D721Med (cell line): ENCODE measurements at regions not wholly inside any gene's neighbourhood (a gene's known extent, or its start where the extent isn't known, plus 50 kb on each side); places are given as distances from the start of the nearest gene placed in this dataset.

Experiments
- DNase-seq: peaks from one replicate; pipeline ENCODE4 v3.0.0; 2011; ENCODE audit warnings: low spot score; ENCODE audit not compliant: insufficient read length
- FAIRE-seq: peaks from 2 replicates; lab custom pipeline; 2011; peaks lifted over from hg19 to GRCh38; lab: Jason Lieb, UNC
- TF ChIP-seq, protein P1 (sequence below): IDR thresholded peaks from 2 replicates; pipeline ENCODE4 v1.5.1; 2012; ENCODE audit warnings: mild to moderate bottlenecking, control low read depth; ENCODE audit not compliant: insufficient read depth; ENCODE audit errors: missing control alignments

DNA sequence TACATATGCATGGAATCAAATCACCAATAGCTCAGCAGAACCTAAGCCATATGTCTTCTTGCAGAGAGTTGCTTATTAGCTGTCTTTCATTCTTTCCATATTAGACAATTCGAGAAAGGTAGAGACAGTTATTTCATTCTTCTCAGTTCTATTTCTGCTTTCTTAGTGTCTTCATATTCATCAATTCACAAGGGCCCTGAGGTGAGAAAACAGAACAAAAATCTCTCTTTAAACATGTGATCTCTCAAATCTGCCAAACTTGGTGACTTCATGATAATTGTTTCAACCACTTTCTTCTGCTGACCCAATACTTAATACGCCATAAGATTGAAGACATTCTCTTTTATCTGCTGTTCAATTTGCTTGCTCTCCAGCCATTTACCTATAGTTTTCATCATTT, 229.7 kb upstream of the MARCKS start:
- DNase-seq (no peak), FAIRE-seq (no peak)
- TF ChIP-seq, protein P1, sequence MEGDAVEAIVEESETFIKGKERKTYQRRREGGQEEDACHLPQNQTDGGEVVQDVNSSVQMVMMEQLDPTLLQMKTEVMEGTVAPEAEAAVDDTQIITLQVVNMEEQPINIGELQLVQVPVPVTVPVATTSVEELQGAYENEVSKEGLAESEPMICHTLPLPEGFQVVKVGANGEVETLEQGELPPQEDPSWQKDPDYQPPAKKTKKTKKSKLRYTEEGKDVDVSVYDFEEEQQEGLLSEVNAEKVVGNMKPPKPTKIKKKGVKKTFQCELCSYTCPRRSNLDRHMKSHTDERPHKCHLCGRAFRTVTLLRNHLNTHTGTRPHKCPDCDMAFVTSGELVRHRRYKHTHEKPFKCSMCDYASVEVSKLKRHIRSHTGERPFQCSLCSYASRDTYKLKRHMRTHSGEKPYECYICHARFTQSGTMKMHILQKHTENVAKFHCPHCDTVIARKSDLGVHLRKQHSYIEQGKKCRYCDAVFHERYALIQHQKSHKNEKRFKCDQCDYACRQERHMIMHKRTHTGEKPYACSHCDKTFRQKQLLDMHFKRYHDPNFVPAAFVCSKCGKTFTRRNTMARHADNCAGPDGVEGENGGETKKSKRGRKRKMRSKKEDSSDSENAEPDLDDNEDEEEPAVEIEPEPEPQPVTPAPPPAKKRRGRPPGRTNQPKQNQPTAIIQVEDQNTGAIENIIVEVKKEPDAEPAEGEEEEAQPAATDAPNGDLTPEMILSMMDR = no peak

DNA sequence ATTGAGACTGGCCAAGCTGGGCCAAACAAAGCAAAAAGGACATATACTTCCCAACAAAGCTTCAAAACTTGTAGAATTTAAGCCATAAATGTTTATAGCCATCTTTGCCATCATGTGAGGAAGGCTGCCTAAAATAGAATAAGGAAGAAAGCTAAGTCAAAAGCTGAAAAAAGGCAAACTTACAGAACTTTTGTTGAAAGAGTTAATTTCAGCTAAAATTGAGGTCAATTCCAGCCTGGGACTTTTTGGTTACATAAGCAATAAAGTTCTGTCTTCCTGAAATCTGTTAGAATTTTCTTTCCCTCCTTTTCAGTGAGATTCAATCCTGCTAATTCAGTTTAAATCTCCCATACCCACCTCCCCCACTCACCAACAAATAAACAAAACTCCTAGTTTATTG, 227.9 kb upstream of the MARCKS start:
- FAIRE-seq (no peak), DNase-seq (no peak)
- TF ChIP-seq, protein P1 = no peak

DNA sequence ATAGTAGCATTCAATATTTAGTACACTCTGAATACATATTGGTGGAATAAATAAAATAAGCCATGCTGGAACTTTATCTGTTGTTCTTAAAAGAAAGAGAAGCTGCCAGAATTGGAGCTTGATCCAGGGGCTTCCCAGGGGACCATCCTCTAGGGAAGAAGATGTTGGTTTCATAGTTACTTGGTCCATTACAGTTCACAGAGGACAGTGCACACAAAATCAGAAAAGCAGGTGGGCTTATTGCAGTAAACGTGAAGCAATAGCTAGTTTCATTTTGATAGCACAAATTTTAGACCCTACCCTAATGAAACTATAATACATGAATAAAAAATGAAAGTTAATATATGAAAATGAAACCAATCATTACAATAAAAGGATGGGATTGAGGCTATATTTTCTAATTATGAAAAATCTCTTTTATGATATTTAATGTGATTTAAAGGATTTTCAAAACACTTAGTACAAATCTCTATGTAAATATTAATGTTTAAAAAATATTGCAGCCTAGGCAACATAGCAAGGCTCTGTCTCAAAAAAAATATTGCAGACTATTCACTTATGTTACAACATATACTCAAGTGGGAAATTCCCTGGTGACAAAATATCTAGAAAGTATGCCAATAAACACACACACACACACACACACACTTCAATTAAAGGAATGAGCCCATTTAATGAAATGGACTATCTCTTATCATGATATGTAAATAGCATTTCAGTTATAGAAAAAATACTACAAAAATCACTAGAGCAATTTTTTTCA, 227.0 kb upstream of the MARCKS start:
- DNase-seq = no peak
- FAIRE-seq = no peak
- TF ChIP-seq, protein P1 = no peak

DNA sequence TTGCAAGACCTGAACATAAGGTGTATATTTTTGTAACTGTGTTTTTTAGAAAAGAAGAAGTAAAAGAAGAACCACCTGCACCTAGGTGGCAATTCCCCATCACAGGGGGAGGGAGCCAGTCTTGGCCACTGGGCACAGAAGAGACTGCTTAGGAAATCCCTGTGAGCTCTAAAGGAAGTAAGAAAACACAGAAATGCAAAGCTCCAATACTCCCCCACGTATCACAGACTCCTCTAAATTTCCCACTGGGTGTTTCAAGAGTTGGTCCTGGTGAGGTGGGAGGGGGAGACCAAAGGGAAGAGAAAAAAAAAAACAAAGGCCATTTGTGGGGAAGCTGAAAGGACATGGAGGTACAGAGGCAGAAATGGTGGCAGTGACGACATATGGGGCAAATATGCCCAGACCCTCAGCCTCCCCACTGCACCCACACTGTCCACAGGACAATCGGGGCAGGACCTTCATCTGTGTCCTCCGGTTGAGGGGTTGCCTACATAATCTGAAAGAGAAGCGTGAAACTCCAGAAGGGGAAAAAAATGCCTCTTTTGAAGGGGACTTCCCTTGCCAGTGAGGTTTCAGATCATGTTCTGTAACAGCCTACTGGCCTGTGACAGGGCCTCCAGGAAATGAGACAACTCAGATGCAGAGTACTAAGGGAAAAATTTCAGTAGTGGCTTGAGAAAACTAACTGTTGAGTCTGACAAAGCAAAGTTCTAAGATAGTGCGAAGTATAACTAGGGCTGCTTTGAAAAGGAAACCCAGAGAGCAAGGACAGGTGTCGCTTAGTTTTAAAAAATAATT, 226.2 kb upstream of the MARCKS start:
- FAIRE-seq (no peak), DNase-seq (no peak)
- TF ChIP-seq, protein P1 = no peak

DNA sequence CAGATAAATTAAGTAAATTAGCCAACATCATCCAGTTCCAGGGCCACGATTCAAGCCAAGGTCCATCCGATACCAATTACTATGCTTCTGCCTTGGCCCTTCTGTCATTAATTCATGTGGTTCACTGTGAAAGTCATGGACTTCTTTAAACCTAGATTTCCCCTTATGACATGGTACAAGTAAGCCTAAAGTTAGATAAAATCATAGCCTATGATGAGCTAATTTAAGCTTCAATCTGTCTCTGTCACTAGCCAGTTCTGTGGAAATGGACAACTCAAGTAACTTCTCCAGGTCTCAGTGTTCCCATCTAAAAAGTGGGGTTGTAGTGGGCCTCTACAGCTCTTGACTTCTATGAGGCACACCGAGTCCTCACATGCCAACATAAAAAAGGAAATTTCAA, 225.5 kb upstream of the MARCKS start:
- FAIRE-seq = no peak
- DNase-seq = no peak
- TF ChIP-seq, protein P1 = no peak

DNA sequence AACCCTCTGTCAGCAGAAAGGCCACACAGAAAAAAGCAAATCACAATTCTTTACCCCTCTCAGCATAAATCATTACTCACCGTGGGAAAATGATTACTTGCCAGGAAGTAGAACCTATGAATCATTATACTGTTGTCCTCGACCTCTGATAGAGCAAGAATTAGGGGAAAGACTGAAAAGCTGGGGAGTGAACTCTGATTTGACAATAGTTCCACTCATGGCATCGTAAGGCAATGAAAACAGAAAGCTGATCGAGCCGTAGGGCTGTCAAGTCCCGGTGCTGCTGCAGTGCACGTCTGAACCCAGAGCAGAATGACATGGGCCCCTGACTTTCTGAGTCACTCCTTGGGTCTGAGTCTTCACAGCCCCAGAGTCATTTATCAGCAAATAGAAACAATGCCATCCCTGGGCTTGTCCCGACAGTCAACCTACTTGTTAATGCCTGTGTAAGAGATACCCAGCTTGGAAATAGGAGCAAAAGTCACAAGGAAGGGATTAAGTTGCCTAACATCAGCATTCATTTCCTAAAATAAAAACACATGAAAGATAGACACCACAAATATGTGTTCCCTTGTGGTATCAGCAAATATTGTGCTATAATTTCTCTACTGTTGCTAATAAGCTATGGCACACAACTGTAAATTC, 224.8 kb upstream of the MARCKS start:
- DNase-seq = no peak
- FAIRE-seq = no peak

More for the DNA sequence above, 224.8 kb upstream of the MARCKS start:
- TF ChIP-seq, protein P1 = no peak
